NCI-H1930 (cell line): ENCODE measurements at regions not wholly inside any gene's neighbourhood (a gene's known extent, or its start where the extent isn't known, plus 50 kb on each side); places are given as distances from the start of the nearest gene placed in this dataset.
"Not testable (repeated sequence)": the region's sequence is repeated elsewhere in the genome, so short reads cannot be mapped to it uniquely, and the experiment has no call there.

Source experiments
- DNase-seq, 2 experiments: peaks; one replicate each; lab custom pipeline; 2025; lab: John Stamatoyannopoulos, UW

- not testable (repeated sequence) for DNase-seq
Observed at GRCh38 chr2:94737145-94737544, 134.1 kb upstream of the TEKT4 start.

GRCh38 chr2:94737736-94738342 is 133.4 kb upstream of the TEKT4 start:
- DNase-seq, result not testable (repeated sequence)

- DNase-seq, result no peak
Observed at GRCh38 chr2:94753466-94753998, 117.7 kb upstream of the TEKT4 start.

- no peak for DNase-seq
Observed at GRCh38 chr2:94758546-94758945, 112.7 kb upstream of the TEKT4 start.

- no peak for DNase-seq
Observed at GRCh38 chr2:94759211-94759610, 112.0 kb upstream of the TEKT4 start.

- no peak for DNase-seq
Observed at GRCh38 chr2:94762600-94762999, 108.6 kb upstream of the TEKT4 start.

GRCh38 chr2:94763318-94763717 is 107.9 kb upstream of the TEKT4 start:
- DNase-seq, result no peak

GRCh38 chr2:94764331-94764730 is 106.9 kb upstream of the TEKT4 start:
- not testable (repeated sequence) for DNase-seq

GRCh38 chr2:94767336-94767735 is 103.9 kb upstream of the TEKT4 start:
- DNase-seq, result no peak

GRCh38 chr2:94769733-94770132 is 101.5 kb upstream of the TEKT4 start:
- DNase-seq, result no peak

- DNase-seq, result no peak
Observed at GRCh38 chr2:94774851-94775250, 96.4 kb upstream of the TEKT4 start.

GRCh38 chr2:94776036-94776435 is 95.2 kb upstream of the TEKT4 start:
- no peak for DNase-seq

GRCh38 chr2:94785105-94785504 is 86.1 kb upstream of the TEKT4 start:
- not testable (repeated sequence) for DNase-seq

GRCh38 chr2:94786424-94786823 is 84.8 kb upstream of the TEKT4 start:
- not testable (repeated sequence) for DNase-seq

GRCh38 chr2:94790169-94790568 is 81.1 kb upstream of the TEKT4 start:
- DNase-seq, result not testable (repeated sequence)

GRCh38 chr2:94797235-94797634 is 74.0 kb upstream of the TEKT4 start:
- DNase-seq, result not testable (repeated sequence)
